Heart right ventricle (tissue), 16 donors: ENCODE measurements at regions not wholly inside any gene's neighbourhood (a gene's known extent, or its start where the extent isn't known, plus 50 kb on each side); places are given as distances from the start of the nearest gene placed in this dataset.

Experiments used
- ATAC-seq, 8 donors: fragments of 200-7000 bp; cut with Tn5 transposase; one replicate each; pipeline ENCODE4 v1.9.1; 2020; ENCODE audit warnings: mild to moderate bottlenecking in 8 of 8, moderate library complexity in 8 of 8, moderate number of reproducible peaks in 1 of 8
- DNase-seq, 2 donors: peaks; one replicate each; pipeline ENCODE4 v3.0.0-alpha.2; 2020
- H3K27ac ChIP-seq, 10 donors: fragments of 200-600 bp; sonication (generic) in 2 of 10; one replicate each; pipeline versions ENCODE4 v1.5.0 to v1.8.0; 2020 to 2022; ENCODE audit warnings: mild to moderate bottlenecking in 3 of 10
- H3K27me3 ChIP-seq, 7 donors: fragments of 200-600 bp; one replicate each; pipeline ENCODE4 v1.8.0; 2021 to 2022; ENCODE audit warnings: mild to moderate bottlenecking in 2 of 7
- H3K36me3 ChIP-seq, 9 donors: fragments of 200-600 bp; sonication (generic) in 1 of 9; one replicate each; pipeline versions ENCODE4 v1.5.0 to v1.8.0; 2020 to 2022; ENCODE audit warnings: mild to moderate bottlenecking in 2 of 9
- H3K4me1 ChIP-seq, 9 donors: fragments of 200-600 bp; sonication (generic) in 1 of 9; one replicate each; pipeline versions ENCODE4 v1.5.0 to v1.8.0; 2020 to 2022; ENCODE audit warnings: mild to moderate bottlenecking in 4 of 9
- H3K4me3 ChIP-seq, 10 donors: fragments of 200-600 bp; sonication (generic) in 2 of 10; one replicate each; pipeline versions ENCODE4 v1.5.0 to v1.8.0; 2020 to 2022; ENCODE audit warnings: mild to moderate bottlenecking in 7 of 10, moderate library complexity in 2 of 10
- H3K9me3 ChIP-seq, 11 donors: fragments of 200-600 bp in 10 of 11; sonication (generic) in 2 of 11; one replicate each; pipeline versions ENCODE4 v1.5.0 to v1.8.0; 2013 to 2022; ENCODE audit warnings: mild to moderate bottlenecking in 2 of 11, control low read depth in 1 of 11, moderate library complexity in 1 of 11
- CTCF ChIP-seq, 9 donors: fragments of 200-600 bp; sonication (generic) in 2 of 9; IDR thresholded peaks; one replicate each; pipeline versions ENCODE4 v1.5.0 to v1.8.0; 2021 to 2022; ENCODE audit warnings: antibody characterized with exemption in 9 of 9, mild to moderate bottlenecking in 5 of 9, moderate library complexity in 1 of 9
- WGBS, 2 donors: extraction: QIAGEN DNeasy Blood & Tissue Kit; methylation state at CpG; one replicate each; pipeline ENCODE4 v1.1.7; 2013; ENCODE audit warnings: inconsistent platforms in 1 of 2; 5-methylcytosine and 5-hydroxymethylcytosine counted together
- intact Hi-C, 10 donors: fragments of 100-400 bp; cut with DNase I; formaldehyde crosslinking; loops; one replicate each; pipeline versions ENCODE4 v1.11.1 to v1.14.2; 2022
- donor health status: Arrhythmogenic right ventricular cardiomyopathy.
- donor health status: ischemic (EF 13 %, LVEDD 7.1; RV severe dilation, severe dysfunction).
- donor health status: healthy with polysubstance abuse.
- donor health status: DM: no; HTN: yes; CAD: no.
- donor health status: DM: no; HTN: no; CAD: no.
- donor health status: ischemic (EF 25% LVEDD 6.9; RV normal size, moderate dysfunction).
- donor health status: ischemic (EF 25% LVEDD 5.7; RV mildly dilated, moderate dysfunction).
- donor health status: healthy.
- donor health status: DM: yes; HTN: yes; CAD: no.
- donor health status: Ischemic cardiomyopathy.
- donor health status: ischemic (EF 35%, LVEDD 5.7; RV mildly dilated, moderate dysfunction).
- donor health status: nonischemic (EF 11% LVEDD 7.7; RV severe dilation, severe dysfunction).
- donor health status: DM: yes; HTN: yes; CAD: no.
- donor health status: PGD.
- donor health status: ischemic (EF 29% LVEDD 5.4; RV normal size, mild dysfunction).
- donor health status: nonischemic (EF 23%, LVEDD 6.1; RV moderate dilation, normal function).

DNA sequence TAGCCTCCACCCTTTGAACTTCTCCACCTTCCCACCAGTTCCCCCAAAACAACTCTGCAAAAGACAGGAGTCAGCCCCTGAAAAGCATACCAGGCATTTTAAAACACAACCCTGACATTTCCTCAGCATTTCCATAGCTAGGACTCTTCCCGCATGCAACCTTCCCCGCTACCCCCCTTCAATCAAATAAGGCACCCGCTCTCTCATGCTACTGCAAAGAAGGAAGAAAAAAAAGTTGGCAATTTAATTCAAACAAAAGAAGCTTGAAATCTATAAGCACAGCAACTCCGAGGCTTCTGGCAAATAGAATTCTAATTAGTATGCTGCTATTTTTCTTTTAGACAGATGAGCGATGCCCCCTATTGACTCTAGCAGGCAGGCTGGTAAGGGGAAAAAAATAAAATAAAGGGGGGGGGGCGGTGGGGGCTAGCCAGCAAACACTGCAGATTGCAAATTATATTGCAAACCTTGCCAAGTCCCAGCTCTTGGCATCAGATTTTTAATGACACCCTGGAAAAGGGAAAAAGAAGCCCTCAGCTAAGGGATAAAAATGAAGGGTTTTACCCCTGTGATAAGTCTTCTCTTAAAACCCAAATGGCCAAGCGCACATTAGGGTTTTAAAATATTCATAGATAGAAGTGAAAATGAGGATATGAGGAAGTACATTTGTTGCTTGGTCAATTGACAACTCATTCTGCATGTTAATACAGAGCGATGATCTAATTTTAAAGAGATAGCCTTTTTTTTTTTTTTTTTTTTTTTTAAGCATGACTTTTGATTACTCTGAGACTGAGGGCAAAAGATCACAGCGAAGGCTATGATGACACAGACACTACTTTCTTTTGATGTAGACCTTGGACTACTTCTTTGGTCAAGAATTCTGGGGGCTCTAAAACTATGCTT is 255.2 kb downstream of the NR2F2 start:
- ATAC-seq (no peak), DNase-seq (no peak)
- Histone ChIP-seq H3K9me3 (no peaks in the 10 kb centered on the region), H3K4me1 (peaks cover 0 to 15% (median 0%) of the 10 kb centered on the region in 9 donors), H3K27ac (no peak overlapping the region), H3K36me3 (no peaks in the 10 kb centered on the region), H3K27me3 (peaks cover 0 to 21% (median 6%) of the 10 kb centered on the region in 7 donors), H3K4me3 (no peak overlapping the region)
- 47 to 57% methylated on average over 9 of the region's 9 CpGs for WGBS, 2 donors
- peak in 6 of 9 donors; percentile 13 to 46 (median 39) for TF ChIP-seq CTCF (IDR thresholded peaks at IDR 0.05)
- intact Hi-C loops = loop anchor here in 6 of 10 donors (5.0 to 10.0 kb wide), 4 partner anchors 221 to 231 kb away; no protein-coding TSS in a partner anchor

DNA sequence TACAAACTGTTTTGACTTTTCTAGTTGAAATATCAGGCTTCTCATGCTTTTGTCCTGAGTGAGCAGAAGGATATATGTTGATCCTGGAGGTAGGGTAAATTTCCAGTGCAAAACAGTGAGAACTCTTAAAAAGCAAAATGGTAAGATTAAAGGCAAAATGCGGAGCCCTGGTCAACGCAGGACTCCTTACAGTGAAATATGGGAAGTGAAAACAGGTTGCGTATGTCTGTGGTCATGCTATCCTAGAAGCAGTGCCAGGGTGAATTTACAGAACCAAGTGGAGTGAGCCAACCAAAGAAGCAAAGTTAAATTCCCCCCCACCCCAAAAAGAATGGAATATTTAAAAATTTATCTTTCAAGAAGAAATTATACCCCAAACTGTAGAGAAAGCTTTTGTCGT is 256.4 kb downstream of the NR2F2 start:
- H3K27ac ChIP-seq = no peak overlapping the region
- 85 to 87% methylated on average over 4 of the region's 4 CpGs for WGBS, 2 donors

GRCh38 chr15:96589864-96590263 is 259.4 kb downstream of the NR2F2 start:
- Histone ChIP-seq H3K27me3 (peaks cover 0 to 61% (median 39%) of the 10 kb centered on the region in 7 donors), H3K27ac (no peak overlapping the region), H3K4me1 (peaks cover 0 to 15% (median 0%) of the 10 kb centered on the region in 9 donors), H3K36me3 (no peaks in the 10 kb centered on the region), H3K9me3 (no peaks in the 10 kb centered on the region), H3K4me3 (no peak overlapping the region)
- no peak for DNase-seq
- ATAC-seq = no peak
- WGBS, 2 donors = 47 to 50% methylated on average over 3 of the region's 3 CpGs
- intact Hi-C loops = loop anchor here in 6 of 10 donors (5.0 to 10.0 kb wide), 4 partner anchors 225 to 235 kb away; no protein-coding TSS in a partner anchor
- no peak for TF ChIP-seq CTCF (IDR thresholded peaks at IDR 0.05)

More for the DNA sequence above, 256.4 kb downstream of the NR2F2 start:
- ATAC-seq (no peak), DNase-seq (no peak)
- H3K27me3 ChIP-seq = peaks cover 0 to 32% (median 17%) of the 10 kb centered on the region in 7 donors
- H3K36me3 ChIP-seq = no peaks in the 10 kb centered on the region
- intact Hi-C loops = loop anchor here in 6 of 10 donors (5.0 to 10.0 kb wide), 4 partner anchors 222 to 232 kb away; no protein-coding TSS in a partner anchor
- no peaks in the 10 kb centered on the region for H3K9me3 ChIP-seq
- H3K4me3 ChIP-seq = no peak overlapping the region
- H3K4me1 ChIP-seq = peaks cover 0 to 15% (median 0%) of the 10 kb centered on the region in 9 donors
- no peak for TF ChIP-seq CTCF (IDR thresholded peaks at IDR 0.05)

GRCh38 chr15:96593735-96594134 is 263.2 kb downstream of the NR2F2 start:
- Histone ChIP-seq H3K27me3 (peaks cover 0 to 66% (median 39%) of the 10 kb centered on the region in 7 donors), H3K4me1 (no peaks in the 10 kb centered on the region), H3K27ac (no peak overlapping the region), H3K36me3 (no peaks in the 10 kb centered on the region), H3K9me3 (no peaks in the 10 kb centered on the region), H3K4me3 (no peak overlapping the region)
- intact Hi-C loops = no loop called here
- 52 to 57% methylated on average over 7 of the region's 7 CpGs for WGBS, 2 donors
- DNase-seq (no peak), ATAC-seq (no peak)
- no peak for TF ChIP-seq CTCF (IDR thresholded peaks at IDR 0.05)
